ENCODE measurements at regions not wholly inside any gene's neighbourhood (a gene's known extent, or its start where the extent isn't known, plus 50 kb on each side); places are given as distances from the start of the nearest gene placed in this dataset.

DNA sequence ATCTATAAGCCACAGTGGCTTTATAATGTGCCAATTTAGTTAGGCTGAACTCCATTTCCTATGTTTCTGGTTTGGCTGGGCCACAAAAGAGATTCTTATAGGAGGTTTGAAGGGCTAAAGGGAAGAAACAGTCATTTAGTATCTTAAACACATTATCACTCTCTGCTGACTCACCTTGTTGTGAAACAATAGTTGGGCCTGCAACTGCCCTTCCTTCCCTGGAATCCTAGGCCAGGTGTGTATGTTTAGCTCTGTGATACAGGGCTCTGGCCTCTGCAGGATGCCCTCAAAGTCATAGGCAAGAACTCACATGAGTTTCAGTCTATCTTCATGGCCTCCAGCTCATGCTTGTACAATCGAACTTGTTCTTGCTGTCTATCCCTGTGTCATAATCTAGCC lies 400.0 kb upstream of the CELF4 start:
- no peak for DNase-seq (ENCODE audit: low read depth in 2 of 2)

DNA sequence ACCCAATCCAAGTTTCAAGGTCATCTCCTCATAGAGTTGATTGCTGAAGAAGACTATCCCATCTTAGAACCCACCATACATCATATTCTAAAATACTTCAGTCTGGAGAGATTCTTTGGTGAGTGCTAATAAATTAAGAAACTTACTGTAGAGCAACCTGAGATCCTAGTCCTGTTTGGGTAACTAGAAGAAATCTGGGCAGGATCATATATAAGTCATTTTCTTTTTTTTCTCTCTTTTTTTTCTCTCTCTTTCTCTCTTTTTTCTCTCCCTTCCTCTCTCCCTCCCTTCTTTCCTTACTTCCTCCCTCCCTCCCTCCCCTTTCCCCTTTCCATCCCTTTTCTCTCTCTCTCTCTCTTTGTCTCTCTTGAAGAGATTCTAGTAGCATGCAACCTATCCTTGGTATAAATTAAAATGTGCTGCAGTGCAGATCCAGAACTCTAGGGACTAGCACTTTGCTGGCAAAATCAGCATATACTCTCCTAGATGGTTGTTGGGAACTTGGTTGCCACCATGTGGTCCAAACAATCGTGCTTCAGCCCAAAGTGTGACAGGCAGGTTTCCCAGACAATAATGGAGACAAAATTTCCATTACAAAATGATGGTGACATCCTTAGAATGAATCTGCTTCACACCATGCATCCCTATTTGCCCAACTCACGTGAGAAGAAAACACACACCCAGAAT lies 399.4 kb upstream of the CELF4 start:
- no peak for DNase-seq (ENCODE audit: low read depth in 2 of 2)

DNA sequence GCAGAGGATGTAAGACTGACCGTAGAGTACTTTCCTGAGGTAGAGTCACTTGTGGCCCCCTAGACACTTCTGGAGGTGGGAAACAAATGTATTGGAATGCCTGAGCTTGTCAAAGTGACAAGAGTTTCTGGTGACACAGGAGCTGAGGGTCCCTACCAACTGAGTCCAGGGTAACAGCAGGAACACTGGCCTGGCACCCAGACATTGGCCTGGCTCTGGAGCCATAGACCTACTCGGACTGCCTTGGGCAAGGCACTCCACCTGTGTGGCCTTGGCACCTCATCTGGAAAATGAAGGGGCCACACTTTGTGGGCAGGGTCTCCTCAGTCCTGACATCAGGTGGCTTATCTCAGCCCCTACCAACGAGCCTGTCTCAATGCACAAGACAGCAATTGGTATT lies 398.2 kb upstream of the CELF4 start:
- no peak for DNase-seq (ENCODE audit: low read depth in 2 of 2)

DNA sequence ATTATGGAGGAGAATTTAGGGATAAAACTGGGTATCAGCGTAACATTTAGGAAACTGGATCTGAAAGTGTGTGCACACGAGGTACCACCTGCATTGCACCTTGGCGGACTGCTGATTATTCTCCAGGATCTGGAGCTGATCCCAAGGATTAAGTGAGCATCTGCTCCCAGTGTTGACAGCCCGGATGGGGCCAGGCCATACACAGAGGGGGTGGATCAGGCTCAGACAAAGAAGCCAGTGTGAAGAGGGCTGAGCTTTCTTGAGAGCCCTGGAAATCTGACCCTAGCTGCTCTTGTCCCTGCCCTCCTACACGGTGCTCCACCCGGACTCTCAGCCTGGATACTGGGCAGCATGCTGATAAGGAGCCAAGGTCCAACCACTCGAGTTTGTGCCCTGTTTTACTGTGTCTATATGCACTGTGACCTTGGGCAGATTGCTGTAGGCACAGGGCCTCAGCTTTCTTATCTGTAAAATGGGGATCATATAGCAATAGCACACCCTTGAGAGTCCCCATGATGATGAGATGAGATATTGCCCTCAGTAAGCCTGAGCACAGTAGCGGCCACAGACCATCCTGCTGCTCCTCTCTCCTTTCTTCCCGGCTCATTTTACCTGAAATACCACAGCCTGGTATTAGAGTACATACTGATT lies 396.8 kb upstream of the CELF4 start:
- no peak for DNase-seq (ENCODE audit: low read depth in 2 of 2)

DNA sequence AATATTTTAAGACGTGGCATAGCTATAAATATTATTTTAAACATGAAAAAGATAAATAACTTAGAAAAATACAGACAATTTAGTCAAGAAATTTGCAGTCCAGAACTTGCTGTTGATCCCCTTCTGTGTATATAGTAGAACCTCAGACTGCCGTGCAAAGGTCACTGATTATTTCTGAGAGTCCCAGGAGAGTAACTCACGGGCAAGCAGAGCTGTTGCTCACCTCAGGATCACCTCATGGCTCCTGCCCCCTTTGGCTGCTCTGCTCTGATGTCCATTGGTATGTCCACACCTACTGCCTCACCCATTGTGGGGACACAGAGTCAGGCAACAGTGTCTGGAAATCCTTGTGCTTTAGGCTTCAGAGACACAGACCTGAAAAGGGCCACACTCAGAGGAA lies 392.9 kb upstream of the CELF4 start:
- DNase-seq (ENCODE audit: low read depth in 2 of 2) = no peak

DNA sequence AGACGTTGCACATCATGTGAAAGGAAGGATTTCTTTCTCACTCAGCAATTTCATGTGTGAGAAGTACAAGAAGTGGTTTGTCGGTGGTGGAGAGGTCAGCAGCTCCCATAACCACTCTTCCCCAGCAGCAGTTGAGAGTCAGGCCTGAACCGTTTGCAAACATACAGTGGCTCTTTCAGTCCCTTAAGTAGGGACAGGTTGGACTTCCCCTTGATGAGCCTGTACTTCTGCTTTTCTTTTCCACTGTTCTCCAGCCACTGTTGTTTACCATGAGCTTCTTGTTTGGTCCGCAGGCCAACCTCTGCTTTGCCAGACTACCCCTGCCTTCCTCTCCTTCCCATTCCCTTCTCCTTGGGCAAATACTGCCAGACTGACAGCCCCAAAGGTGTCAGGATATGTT lies 391.3 kb upstream of the CELF4 start:
- DNase-seq (ENCODE audit: low read depth in 2 of 2) = no peak

DNA sequence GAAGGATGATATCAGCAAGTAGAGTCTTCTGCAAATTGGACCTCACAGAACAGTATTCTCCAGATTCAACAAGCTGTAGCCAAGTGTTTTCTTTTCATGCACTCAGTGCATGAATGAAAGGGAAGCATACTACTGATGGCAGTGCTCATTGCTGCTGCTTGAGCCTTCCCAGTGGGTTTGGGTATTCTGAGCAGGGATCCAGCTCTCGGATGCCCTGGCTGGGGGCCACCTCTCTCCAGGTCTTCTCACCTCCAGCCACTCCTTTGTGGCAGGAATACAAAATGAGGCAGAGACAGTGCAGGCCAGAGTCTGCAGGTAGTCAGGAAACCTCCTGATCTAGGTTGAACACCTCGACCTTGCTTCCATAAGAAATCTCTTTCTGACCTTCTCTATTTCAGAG lies 390.4 kb upstream of the CELF4 start:
- no peak for DNase-seq (ENCODE audit: low read depth in 2 of 2)

DNA sequence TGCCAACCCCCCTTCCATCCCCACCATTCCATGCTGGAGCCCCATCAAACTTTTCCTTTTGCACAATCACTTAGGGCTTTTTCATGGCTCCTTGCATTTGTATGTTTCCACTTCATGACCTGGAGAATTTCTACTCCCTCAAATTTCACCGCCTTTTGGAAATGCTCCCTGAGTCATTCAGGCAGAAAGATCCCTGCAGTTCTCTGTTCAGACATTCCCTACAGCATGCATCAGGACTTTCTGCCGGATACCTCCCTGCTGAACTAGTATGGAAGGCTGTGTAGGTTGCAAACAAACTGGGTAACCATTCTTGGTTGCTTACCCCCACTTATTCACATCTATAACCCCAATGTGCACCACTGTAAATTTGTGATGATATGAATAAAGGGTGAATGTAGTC lies 389.6 kb upstream of the CELF4 start:
- no peak for DNase-seq (ENCODE audit: low read depth in 2 of 2)

DNA sequence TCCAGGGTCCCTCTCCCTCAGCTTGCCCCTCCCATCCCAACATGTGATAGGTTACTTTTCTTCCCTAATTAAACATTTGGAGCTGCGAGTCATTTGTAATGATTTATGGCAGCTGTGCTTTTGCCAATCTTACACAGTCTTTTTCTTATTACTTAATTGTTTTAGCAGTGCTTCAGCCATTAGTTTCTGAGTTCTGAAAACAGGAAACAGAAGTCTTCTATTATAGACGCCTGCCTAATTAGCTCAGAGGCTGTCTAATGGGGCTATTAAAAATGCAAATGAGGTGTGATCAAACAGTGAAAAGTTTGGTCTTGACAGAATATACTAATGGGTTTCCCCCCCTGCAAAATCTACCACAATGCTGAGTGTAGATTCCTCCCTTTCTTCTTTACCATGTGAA lies 388.3 kb upstream of the CELF4 start:
- DNase-seq (ENCODE audit: low read depth in 2 of 2) = no peak

DNA sequence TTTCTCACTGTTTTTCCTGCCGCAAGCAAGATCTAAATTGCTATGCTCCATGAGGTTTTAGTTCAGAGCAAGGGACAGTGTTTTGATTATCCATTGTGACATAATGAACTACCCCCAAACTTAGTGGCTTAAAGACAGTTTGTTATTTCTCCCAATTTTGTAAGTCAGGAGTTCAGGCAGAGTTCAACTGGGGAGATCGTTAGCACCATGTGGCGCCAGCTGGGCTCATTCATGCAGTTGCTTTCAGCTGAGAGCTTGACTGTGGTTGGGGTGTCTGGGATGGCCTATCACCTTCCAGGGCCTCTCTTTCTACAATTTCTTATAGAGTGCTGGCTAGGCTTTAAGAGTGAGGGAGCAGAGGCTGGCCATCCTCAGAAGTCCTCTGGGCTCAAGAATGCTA lies 382.9 kb upstream of the CELF4 start:
- DNase-seq (ENCODE audit: low read depth in 2 of 2) = no peak

DNA sequence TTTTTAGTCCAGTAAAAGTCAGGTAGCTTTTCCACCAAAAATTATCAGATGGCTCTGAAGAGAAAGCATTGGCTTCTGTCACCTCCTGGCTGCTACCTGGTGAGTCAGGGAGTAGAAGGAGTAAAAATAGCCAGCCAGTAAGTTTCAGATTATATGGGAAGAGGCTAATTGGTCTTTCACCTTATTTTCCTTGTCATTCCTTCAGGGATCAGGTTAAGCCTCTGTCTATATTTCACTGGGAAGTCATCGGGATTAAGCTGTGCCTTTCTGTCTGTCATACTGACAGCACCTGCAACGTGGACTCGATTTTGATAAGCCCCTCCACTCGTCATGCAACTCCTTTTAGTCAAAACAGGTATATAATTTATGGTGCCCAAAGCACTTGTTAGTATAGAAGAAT lies 380.7 kb upstream of the CELF4 start:
- no peak for DNase-seq (ENCODE audit: low read depth in 2 of 2)

DNA sequence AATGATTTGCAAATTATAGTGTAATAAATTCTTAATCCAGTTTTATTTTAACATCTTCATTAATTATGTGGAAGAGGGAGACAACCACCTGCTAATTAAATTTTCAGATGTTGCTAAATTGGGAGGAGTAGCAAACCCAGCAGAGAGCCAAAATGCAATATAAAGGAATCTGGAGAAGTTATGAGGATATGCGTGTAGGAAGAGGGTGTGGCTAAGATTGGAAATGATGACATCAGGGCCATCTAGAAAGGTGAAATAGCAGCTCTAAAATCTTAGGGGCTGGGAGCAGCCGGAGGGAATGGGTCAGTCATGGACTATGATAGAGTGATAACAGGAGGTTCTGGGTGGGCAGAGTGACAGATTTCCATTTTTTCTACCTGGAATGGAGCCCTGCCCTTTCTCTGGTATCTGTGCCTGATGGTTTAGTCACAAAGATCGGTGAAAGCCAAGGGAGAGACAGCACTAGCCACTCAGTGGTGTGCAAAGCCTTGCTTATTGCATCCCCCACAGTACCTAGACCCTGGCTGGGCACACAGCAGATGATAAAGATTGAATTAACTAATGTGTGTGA lies 379.2 kb upstream of the CELF4 start:
- DNase-seq (ENCODE audit: low read depth in 2 of 2) = no peak

DNA sequence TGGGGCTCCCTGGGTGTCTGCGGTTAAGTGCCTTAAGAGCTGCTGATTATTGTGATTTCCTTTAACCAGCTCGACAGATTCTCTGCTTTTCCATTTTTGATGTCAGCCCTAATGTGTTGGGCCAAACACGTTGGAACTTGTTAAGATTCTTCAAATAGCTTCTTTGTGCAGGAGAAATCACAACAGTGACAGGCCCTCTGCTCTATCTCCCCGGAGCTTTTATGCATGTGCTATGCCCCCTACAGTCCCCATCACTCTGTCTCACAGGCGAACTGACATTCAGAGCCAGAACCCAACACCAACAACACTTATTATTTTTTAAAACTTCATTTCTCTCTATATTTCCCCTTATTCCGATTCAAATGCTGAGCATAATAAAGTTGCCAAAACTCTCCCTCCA lies 371.7 kb upstream of the CELF4 start:
- no peak for DNase-seq (ENCODE audit: low read depth in 2 of 2)

DNA sequence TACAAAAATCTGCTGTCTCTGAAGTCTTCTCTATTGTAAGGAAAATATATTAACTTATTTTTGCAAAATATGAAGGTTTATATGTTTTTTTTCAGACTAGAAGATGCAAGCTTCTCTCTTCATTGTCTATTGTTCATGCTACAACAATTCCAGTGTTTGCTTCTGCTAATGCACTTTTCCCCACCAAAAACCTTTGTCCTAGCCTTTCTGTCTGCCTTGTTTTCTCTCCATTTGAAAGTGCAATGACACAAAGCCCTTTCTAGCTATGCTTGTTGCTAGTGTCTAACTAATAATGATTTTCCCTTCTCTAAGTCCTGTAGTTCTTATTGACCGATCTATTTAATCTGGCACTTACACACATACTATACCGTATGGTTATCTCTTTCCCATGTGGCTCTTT lies 369.5 kb upstream of the CELF4 start:
- no peak for DNase-seq (ENCODE audit: low read depth in 2 of 2)

DNA sequence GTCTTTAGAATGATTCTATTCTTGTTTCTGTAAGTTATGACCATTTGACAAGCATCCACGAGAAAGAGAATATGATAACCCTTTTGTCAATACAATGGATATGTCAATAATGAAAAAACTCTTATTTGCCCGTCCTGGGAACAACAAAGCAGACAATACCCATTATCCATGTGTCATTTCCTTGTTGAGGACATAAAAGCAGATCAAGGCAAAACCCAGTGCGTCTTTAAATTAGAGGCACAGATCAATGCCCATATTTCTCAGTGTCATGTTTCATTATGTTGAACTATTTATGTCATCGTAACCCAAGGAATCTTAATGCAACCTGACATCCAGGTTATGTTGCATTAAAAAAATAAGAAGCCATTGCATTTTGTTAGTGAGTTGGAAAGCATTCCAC lies 365.0 kb upstream of the CELF4 start:
- no peak for DNase-seq (ENCODE audit: low read depth in 2 of 2)

DNA sequence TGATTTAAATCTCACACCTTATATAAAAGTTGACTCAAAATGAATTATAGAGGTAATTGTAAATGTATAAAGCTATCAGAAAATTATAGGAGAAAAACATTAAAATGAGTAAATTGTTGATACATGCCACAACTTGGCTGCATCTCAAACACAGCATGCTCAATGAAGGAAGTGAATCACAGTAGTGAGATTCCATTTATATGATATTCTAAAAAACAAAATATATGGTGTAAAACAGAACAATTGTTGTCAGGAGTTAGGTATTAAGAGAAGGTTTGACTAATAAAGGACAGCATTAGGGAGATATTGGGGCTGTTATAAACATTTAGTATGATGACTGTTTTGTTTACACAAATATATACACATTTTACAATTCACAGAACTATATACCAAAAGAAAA lies 356.6 kb upstream of the CELF4 start:
- DNase-seq (ENCODE audit: low read depth in 2 of 2) = no peak

DNA sequence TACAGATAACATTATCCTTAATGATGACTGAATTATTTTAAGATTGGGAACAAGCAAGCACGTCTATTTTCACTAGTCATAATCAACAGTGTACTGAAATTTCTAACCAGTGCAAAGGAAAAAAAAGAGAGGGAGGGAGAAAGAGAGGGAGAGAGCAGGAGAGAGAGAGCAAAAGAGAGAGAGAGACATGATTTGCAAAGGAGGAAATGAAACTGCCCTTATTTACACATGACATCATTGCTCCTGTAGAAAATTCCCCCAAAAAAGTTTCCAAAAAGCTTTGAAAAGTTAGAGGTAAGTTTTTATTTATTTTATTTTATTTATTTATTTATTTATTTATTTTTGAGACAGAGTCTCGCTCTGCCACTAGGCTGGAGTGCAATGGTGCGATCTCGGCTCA lies 355.3 kb upstream of the CELF4 start:
- DNase-seq (ENCODE audit: low read depth in 2 of 2) = no peak

DNA sequence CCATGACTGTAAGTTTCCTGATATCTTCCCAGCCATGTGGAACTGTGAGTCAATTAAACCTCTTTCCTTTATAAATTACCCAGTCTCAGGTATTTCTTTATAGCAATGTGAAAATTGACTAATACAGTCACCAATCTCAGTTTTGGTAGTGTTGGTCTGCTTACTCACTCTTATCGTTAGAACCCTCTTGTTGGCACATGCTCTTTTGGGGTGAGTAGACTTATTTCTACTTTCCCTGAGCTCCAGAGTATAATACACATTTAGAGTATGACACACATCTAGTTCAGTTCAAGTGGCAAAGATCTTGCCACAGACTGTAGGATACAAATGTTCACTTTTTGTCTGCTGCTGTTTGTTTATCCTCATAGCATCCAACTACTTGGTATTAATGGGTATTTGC lies 347.5 kb upstream of the CELF4 start:
- DNase-seq (ENCODE audit: low read depth in 2 of 2) = no peak

DNA sequence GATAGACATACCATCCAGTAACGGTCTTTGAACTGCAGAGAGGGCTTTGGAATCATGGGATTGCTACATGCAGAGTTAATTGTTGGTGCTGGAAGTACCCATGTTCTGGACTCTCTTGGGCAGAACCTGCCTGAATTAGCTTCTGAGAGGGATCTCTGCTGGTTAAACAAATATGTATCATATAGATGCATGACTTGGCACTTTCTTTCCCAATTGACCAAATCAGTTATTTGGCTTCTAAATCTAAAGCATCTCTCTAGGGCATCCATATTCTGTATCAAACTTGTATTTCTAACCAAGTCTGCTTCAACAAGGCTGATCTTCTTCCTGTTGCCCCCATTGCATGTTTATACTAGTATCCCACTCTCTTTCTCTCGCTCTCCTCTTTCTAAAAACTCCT lies 336.7 kb upstream of the CELF4 start:
- DNase-seq (ENCODE audit: low read depth in 2 of 2) = no peak

DNA sequence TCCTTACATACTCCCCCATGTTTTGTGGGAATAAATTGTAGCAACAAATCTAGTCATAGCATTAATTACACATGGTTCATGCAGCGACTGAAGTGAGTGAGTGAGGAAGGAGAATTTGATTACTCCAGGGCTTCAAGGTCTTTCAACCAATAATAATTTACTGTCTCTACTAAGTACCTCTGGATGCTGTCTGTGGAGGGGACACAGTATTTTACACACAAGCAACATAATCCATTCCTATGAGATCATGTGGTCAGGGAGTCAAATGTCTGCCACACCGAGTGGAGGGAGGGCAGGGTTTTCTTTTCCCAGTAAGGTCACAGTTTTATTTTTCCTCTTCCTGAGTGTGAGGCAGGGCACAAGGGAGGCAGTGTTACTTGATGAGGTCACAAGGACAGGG lies 334.7 kb upstream of the CELF4 start:
- no peak for DNase-seq (ENCODE audit: low read depth in 2 of 2)

DNA sequence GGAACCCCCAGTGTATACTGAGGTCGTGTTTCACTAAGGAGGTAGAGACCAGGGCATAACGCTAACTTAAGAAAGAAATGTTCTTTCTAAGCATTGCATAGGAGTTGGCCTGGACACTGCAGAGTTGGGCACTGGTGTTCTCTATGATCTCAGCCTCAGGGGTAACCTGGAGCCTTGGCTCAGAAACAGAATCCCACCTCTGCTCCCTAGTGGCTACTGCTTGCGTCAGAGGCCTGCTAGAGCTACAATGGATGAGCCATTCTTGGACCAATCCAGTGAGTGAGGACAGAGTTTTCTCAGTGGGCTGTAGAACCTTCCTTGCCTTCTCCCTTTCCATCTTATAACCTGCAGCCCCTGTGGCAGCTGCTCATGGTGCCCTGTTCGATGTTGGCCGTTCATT lies 324.4 kb upstream of the CELF4 start:
- DNase-seq (ENCODE audit: low read depth in 2 of 2) = no peak

DNA sequence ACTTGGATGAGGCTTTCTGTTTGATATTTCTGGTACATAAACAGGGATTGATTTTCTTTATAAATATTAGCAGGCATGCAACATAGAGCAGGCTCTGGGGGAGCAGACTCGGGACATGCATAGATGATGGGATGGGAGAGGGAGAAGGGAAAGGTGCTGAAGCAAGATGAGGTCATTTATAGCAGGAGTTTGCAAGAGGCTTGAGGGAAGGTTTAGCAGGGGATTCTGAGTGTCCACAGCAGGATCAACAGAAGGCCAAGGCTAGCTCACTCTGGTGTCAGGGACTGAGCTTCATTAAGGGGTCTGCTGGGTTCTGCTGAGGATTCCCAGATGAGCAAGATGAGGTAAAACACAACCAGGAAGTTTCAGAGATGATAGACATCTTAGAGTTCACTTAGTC lies 309.1 kb upstream of the CELF4 start:
- DNase-seq (ENCODE audit: low read depth in 2 of 2) = no peak

DNA sequence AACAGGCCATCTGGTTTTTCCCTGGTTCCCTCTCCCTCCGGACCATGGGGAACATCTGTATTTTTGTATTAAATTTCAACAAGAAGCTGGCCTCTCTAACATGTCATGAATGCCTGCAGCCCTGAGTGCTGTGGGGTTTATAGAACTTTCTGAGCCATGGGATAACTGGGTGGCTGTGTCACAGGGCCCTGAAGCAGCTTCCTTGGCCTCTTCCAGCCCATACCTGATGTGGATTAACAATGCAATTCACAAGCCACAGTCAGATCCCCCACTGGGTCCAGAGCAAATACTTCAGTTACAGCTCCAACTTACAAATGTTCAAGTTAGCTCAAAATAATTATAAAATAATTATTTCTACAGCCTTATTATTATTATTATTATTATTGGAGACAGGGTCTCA lies 307.8 kb upstream of the CELF4 start:
- no peak for DNase-seq (ENCODE audit: low read depth in 2 of 2)

DNA sequence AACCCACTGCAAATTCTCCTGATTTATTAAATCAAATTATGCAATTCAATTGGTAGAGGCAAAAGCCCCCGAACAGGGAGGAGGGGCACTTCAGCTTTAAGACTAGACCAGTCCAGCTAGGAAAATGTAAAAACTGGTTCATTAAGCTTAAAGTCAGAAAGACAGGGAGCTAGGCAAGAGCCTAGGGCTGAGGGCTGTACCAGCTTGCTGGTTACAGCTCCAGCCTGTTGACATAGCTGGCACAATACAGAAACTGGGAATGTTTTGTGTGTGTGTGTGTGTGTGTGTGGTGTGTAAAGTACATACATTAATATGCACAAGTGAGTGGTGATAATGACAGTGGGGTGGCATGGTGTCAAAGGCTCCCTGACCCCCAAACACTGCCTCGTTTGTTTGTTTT lies 307.0 kb upstream of the CELF4 start:
- DNase-seq (ENCODE audit: low read depth in 2 of 2) = no peak

Measured in stimulated activated CD4-positive, alpha-beta T cell treated with anti-CD3 and anti-CD28 coated beads, Interleukin-4, amount 100 ng/mL, for 48 hours (primary cell).